HCT116 (cell line): ENCODE measurements at regions not wholly inside any gene's neighbourhood (a gene's known extent, or its start where the extent isn't known, plus 50 kb on each side); places are given as distances from the start of the nearest gene placed in this dataset.

Experiments used
- ATAC-seq: fragments of 200-7000 bp; cut with Tn5 transposase; 2 replicates; pipeline ENCODE4 v1.9.1; 2020; ENCODE audit warnings: mild to moderate bottlenecking, moderate library complexity
- BruUV-seq: library from RNA; stranded (reverse); fragments of 400-500 nt; replicated peaks from 2 replicates; lab custom pipeline; 2021; lab: Mats Ljungman, UMichigan
- CTCF ChIA-PET: fragments of 300-600 bp; sonication (Branson Sonifier 250); formaldehyde crosslinking; loops from one replicate; lab custom pipeline; 2021; ENCODE audit warnings: antibody characterized with exemption; lab: Charles Lee
- POLR2A ChIA-PET: fragments of 300-600, 350-600 bp; sonication (Branson Sonifier 250); formaldehyde crosslinking; loops from one replicate; lab custom pipeline; 2021; ENCODE audit warnings: antibody characterized with exemption; lab: Charles Lee
- RAD21 ChIA-PET, 2 experiments: fragments of 300-600 bp; sonication (Branson Sonifier 250); formaldehyde crosslinking; loops; one replicate each; lab custom pipeline; 2023; ENCODE audit warnings: low total read pairs in 2 of 2; ENCODE audit not compliant: uncharacterized antibody in 2 of 2, unreplicated experiment in 2 of 2, low non-redundant PET in 1 of 2; lab: Charles Lee
- DNase-seq: peaks from one replicate; pipeline ENCODE4 v3.0.0-alpha.2; 2010; ENCODE audit warnings: low read depth, low spot score
- H2AFZ ChIP-seq: fragments of 200-600 bp; shearing (Covaris generic), sonication (generic); 2 replicates; pipeline ENCODE4 v1.6.1; 2017; ENCODE audit warnings: low read depth, mixed run types, mixed read lengths, antibody characterized with exemption, low read length; ENCODE audit not compliant: poor library complexity, severe bottlenecking
- H3K27ac ChIP-seq: 2 replicates; pipeline ENCODE4 v1.5.1; 2012; ENCODE audit warnings: low read depth, low read length
- H3K27me3 ChIP-seq: fragments of 200-600 bp; sonication (generic); 2 replicates; pipeline ENCODE4 v1.6.1; 2016; ENCODE audit warnings: mixed run types, low read length, mixed read lengths; ENCODE audit not compliant: insufficient read depth
- H3K36me3 ChIP-seq, 2 experiments: fragments of 200-500 bp in 1 of 2; fragments of 200-600 bp in 1 of 2; sonication (Bioruptor generic) in 1 of 2; sonication (generic) in 1 of 2; 2 replicates each; pipeline versions ENCODE4 v1.5.1 to v1.6.1; 2014 to 2016; ENCODE audit warnings: low read length in 2 of 2, inconsistent platforms in 1 of 2, mixed read lengths in 1 of 2, mixed run types in 1 of 2; ENCODE audit not compliant: insufficient read depth in 2 of 2, control insufficient read depth in 1 of 2
- H3K4me1 ChIP-seq, 2 experiments: fragments of 200-600 bp in 1 of 2; sonication (generic) in 1 of 2; 2 replicates each; pipeline versions ENCODE4 v1.5.1 to v1.6.1; 2012 to 2017; ENCODE audit warnings: low read length in 2 of 2, inconsistent platforms in 1 of 2, mild to moderate bottlenecking in 1 of 2, mixed read lengths in 1 of 2, mixed run types in 1 of 2, moderate library complexity in 1 of 2; ENCODE audit not compliant: insufficient read depth in 2 of 2, control insufficient read depth in 1 of 2
- H3K4me2 ChIP-seq: fragments of 200-600 bp; sonication (generic); 2 replicates; pipeline ENCODE4 v1.6.1; 2017; ENCODE audit warnings: mixed run types, low read length, mixed read lengths
- H3K4me3 ChIP-seq, 2 experiments: fragments of 200-600 bp in 1 of 2; sonication (generic) in 1 of 2; replicated peaks in 1 of 2; 2 replicates each; pipeline ENCODE4 v1.5.1; 2011 to 2016; ENCODE audit warnings: low read length in 2 of 2, control low read depth in 1 of 2, low read depth in 1 of 2, mild to moderate bottlenecking in 1 of 2, mixed read lengths in 1 of 2, mixed run types in 1 of 2
- H3K79me2 ChIP-seq: fragments of 200-600 bp; sonication (generic); 2 replicates; pipeline ENCODE4 v1.6.1; 2017; ENCODE audit warnings: mild to moderate bottlenecking, mixed run types, low read length, moderate library complexity, mixed read lengths; ENCODE audit not compliant: insufficient read depth
- H3K9ac ChIP-seq: fragments of 200-600 bp; sonication (generic); 2 replicates; pipeline ENCODE4 v1.6.1; 2016; ENCODE audit warnings: low read length, mixed read lengths
- H3K9me2 ChIP-seq: fragments of 200-600 bp; sonication (generic), shearing (Covaris generic); 2 replicates; pipeline ENCODE4 v1.6.1; 2017; ENCODE audit warnings: mixed run types, mild to moderate bottlenecking, moderate library complexity; ENCODE audit not compliant: insufficient read depth
- H3K9me3 ChIP-seq, 2 experiments: fragments of 200-500 bp in 1 of 2; fragments of 200-600 bp in 1 of 2; sonication (Bioruptor generic) in 1 of 2; sonication (generic) in 1 of 2; 2 replicates each; pipeline ENCODE4 v1.6.1; 2014 to 2017; ENCODE audit warnings: low read length in 2 of 2, mixed read lengths in 2 of 2, inconsistent platforms in 1 of 2, low read depth in 1 of 2, mild to moderate bottlenecking in 1 of 2, mixed run types in 1 of 2, moderate library complexity in 1 of 2; ENCODE audit not compliant: control insufficient read depth in 1 of 2, insufficient read depth in 1 of 2
- H4K20me1 ChIP-seq: fragments of 200-600 bp; sonication (generic), shearing (Covaris generic); 2 replicates; pipeline ENCODE4 v1.6.1; 2017; ENCODE audit warnings: mixed run types, mild to moderate bottlenecking, moderate library complexity; ENCODE audit not compliant: insufficient read depth
- CEBPB ChIP-seq: IDR thresholded peaks from 2 replicates; pipeline ENCODE4 v1.6.1; 2012; ENCODE audit warnings: low read depth
- ELF1 ChIP-seq: IDR thresholded peaks from 2 replicates; pipeline ENCODE4 v1.6.1; 2012; ENCODE audit warnings: low read depth, borderline replicate concordance
- FOSL1 ChIP-seq: IDR thresholded peaks from 2 replicates; pipeline ENCODE4 v1.6.1; 2012; ENCODE audit warnings: low read depth
- JUND ChIP-seq: IDR thresholded peaks from 2 replicates; pipeline ENCODE4 v1.6.1; 2012
- POLR2A ChIP-seq: IDR thresholded peaks from 2 replicates; pipeline ENCODE4 v1.7.0; 2011; ENCODE audit warnings: borderline replicate concordance; ENCODE audit not compliant: insufficient read depth, insufficient read length; ENCODE audit errors: extremely low read depth
- POLR2AphosphoS5 ChIP-seq: IDR thresholded peaks from 2 replicates; pipeline ENCODE4 v1.6.1; 2011; ENCODE audit warnings: mild to moderate bottlenecking, low read depth, low read length, moderate library complexity
- SP1 ChIP-seq: IDR thresholded peaks from 2 replicates; pipeline ENCODE4 v1.6.1; 2012; ENCODE audit warnings: low read depth
- TCF7L2 ChIP-seq: IDR thresholded peaks from 2 replicates; pipeline ENCODE4 v1.7.0; 2011; ENCODE audit warnings: borderline replicate concordance, inconsistent platforms; ENCODE audit not compliant: insufficient read depth, insufficient read length; ENCODE audit errors: extremely low read depth
- ZNF274 ChIP-seq: fragments of 200-500 bp; sonication (Bioruptor generic); IDR thresholded peaks from 2 replicates; pipeline ENCODE4 v1.6.1; 2014; ENCODE audit warnings: mild to moderate bottlenecking, low read depth, low read length, inconsistent platforms
- intact Hi-C: fragments of 100-400 bp; cut with micrococcal nuclease; formaldehyde crosslinking; loops from 2 replicates; pipeline ENCODE4 v1.10.0; 2022
- TF ChIP-seq, protein P1 (sequence below): IDR thresholded peaks from 2 replicates; pipeline ENCODE4 v1.6.1; 2012
- TF ChIP-seq, protein P2 (sequence below): IDR thresholded peaks from 2 replicates; pipeline ENCODE4 v1.6.1; 2012
- TF ChIP-seq, protein P3 (sequence below), 3 experiments: fragments of 200-600 bp in 1 of 3; sonication (generic) in 1 of 3; IDR thresholded peaks in 2 of 3; conservative IDR thresholded peaks in 1 of 3; 2 replicates each; pipeline ENCODE4 v1.5.1; 2012 to 2017; ENCODE audit warnings: low read depth in 2 of 3, low read length in 2 of 3, antibody characterized with exemption in 1 of 3, borderline replicate concordance in 1 of 3, control low read depth in 1 of 3, mild to moderate bottlenecking in 1 of 3, mixed read lengths in 1 of 3, mixed run types in 1 of 3, moderate library complexity in 1 of 3; ENCODE audit not compliant: insufficient read depth in 1 of 3
- TF ChIP-seq, protein P4 (sequence below): IDR thresholded peaks from 2 replicates; pipeline ENCODE4 v1.6.1; 2011; ENCODE audit warnings: mild to moderate bottlenecking, low read length, moderate library complexity; ENCODE audit not compliant: insufficient replicate concordance; ENCODE audit errors: extremely low read depth

DNA sequence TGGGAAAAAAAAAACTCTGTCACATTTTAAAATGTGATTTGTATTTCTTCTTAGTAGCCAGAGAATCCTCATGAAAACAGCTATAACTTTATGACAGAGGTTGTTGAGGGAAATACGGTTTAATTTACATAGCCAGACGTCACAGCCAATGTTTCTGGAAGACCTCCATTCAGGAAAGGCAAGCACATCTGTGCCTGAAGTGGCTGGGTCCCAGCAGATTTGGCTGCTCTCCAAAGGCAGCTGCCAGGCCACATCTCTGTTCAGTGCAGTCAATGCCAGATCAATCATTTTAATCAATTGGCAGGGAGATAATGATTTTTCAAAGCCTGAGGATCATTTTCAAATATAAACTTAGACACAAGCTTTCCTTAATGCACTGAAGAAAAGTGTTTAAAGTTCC is 86.5 kb upstream of the ZIC3 start:
- no peak for DNase-seq
- H2AFZ ChIP-seq, result no peak overlapping the region
- H4K20me1 ChIP-seq, result no peaks in the 10 kb centered on the region
- no peak overlapping the region for H3K27ac ChIP-seq
- TF ChIP-seq POLR2A (no peak), TCF7L2 (no peak), JUND (no peak), CEBPB (no peak), SP1 (no peak), POLR2AphosphoS5 (no peak), ZNF274 (no peak), FOSL1 (no peak)
- TF ChIP-seq, protein P1, sequence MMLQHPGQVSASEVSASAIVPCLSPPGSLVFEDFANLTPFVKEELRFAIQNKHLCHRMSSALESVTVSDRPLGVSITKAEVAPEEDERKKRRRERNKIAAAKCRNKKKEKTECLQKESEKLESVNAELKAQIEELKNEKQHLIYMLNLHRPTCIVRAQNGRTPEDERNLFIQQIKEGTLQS, result no peak
- TF ChIP-seq, protein P2, sequence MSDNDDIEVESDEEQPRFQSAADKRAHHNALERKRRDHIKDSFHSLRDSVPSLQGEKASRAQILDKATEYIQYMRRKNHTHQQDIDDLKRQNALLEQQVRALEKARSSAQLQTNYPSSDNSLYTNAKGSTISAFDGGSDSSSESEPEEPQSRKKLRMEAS, result no peak
- TF ChIP-seq, all 23 proteins: peak for 0
- no peak overlapping the region for H3K4me2 ChIP-seq
- H3K4me3 ChIP-seq, result no peak overlapping the region
- no peaks in the 10 kb centered on the region for H3K9me3 ChIP-seq
- no peaks in the 10 kb centered on the region for H3K79me2 ChIP-seq
- H3K27me3 ChIP-seq, result no peaks in the 10 kb centered on the region
- no peaks in the 10 kb centered on the region for H3K4me1 ChIP-seq
- ATAC-seq, result no peak
- BruUV-seq, result no TSS peak
- no peak overlapping the region for H3K9ac ChIP-seq
- RAD21 ChIA-PET, result no interaction called here
- H3K36me3 ChIP-seq, result no peaks in the 10 kb centered on the region
- CTCF ChIA-PET, result no interaction called here
- intact Hi-C loops, result no loop called here
- POLR2A ChIA-PET, result no interaction called here
- H3K9me2 ChIP-seq, result no peaks in the 10 kb centered on the region

DNA sequence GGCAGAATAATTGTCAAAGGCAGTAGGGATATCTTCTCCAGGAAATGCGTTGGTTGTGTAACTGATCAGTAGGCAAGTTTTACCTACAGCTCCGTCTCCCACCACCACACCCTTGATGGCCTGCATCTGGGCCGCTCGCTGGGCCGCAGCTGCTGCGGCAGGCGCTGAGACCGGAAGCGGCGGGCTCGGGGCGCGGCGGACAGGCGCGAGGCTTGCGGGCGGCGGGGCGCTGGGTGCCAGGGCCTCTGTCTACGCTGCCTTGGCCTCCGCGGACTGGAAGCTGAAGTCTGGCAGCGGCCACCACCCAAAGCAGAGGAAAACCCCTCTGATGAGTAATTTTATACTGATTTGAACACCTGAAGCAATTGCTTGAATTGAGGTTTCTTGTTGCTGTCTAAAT is 124.2 kb upstream of the ZIC3 start:
- DNase-seq (no peak), ATAC-seq (no peak)
- H3K27ac ChIP-seq, result no peak overlapping the region
- ChIA-PET POLR2A (no interaction called here), RAD21 (no interaction called here), CTCF (no interaction called here)
- no peaks in the 10 kb centered on the region for H3K27me3 ChIP-seq
- H3K4me3 ChIP-seq, result no peak overlapping the region
- no TSS peak for BruUV-seq
- H3K79me2 ChIP-seq, result no peaks in the 10 kb centered on the region
- H3K4me2 ChIP-seq, result no peak overlapping the region
- H3K9me3 ChIP-seq, result no peaks in the 10 kb centered on the region
- H4K20me1 ChIP-seq, result no peaks in the 10 kb centered on the region
- no peaks in the 10 kb centered on the region for H3K4me1 ChIP-seq
- H3K9me2 ChIP-seq, result no peaks in the 10 kb centered on the region
- no peak overlapping the region for H2AFZ ChIP-seq
- intact Hi-C loops, result no loop called here
- no peaks in the 10 kb centered on the region for H3K36me3 ChIP-seq
- no peak overlapping the region for H3K9ac ChIP-seq
- TF ChIP-seq POLR2A (no peak), FOSL1 (no peak), SP1 (no peak), ZNF274 (no peak), CEBPB (no peak), ELF1 (no peak)
- TF ChIP-seq, protein P1, result no peak
- TF ChIP-seq, protein P3, sequence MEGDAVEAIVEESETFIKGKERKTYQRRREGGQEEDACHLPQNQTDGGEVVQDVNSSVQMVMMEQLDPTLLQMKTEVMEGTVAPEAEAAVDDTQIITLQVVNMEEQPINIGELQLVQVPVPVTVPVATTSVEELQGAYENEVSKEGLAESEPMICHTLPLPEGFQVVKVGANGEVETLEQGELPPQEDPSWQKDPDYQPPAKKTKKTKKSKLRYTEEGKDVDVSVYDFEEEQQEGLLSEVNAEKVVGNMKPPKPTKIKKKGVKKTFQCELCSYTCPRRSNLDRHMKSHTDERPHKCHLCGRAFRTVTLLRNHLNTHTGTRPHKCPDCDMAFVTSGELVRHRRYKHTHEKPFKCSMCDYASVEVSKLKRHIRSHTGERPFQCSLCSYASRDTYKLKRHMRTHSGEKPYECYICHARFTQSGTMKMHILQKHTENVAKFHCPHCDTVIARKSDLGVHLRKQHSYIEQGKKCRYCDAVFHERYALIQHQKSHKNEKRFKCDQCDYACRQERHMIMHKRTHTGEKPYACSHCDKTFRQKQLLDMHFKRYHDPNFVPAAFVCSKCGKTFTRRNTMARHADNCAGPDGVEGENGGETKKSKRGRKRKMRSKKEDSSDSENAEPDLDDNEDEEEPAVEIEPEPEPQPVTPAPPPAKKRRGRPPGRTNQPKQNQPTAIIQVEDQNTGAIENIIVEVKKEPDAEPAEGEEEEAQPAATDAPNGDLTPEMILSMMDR (IDR thresholded peaks at IDR 0.05 in 2 of 3, conservative IDR thresholded peaks at IDR 0.05 in 1 of 3; ENCODE audit: borderline replicate concordance in 1 of 3, insufficient read depth in 1 of 3, low read depth in 2 of 3, low read length in 2 of 3), result no peak
- TF ChIP-seq, protein P4, sequence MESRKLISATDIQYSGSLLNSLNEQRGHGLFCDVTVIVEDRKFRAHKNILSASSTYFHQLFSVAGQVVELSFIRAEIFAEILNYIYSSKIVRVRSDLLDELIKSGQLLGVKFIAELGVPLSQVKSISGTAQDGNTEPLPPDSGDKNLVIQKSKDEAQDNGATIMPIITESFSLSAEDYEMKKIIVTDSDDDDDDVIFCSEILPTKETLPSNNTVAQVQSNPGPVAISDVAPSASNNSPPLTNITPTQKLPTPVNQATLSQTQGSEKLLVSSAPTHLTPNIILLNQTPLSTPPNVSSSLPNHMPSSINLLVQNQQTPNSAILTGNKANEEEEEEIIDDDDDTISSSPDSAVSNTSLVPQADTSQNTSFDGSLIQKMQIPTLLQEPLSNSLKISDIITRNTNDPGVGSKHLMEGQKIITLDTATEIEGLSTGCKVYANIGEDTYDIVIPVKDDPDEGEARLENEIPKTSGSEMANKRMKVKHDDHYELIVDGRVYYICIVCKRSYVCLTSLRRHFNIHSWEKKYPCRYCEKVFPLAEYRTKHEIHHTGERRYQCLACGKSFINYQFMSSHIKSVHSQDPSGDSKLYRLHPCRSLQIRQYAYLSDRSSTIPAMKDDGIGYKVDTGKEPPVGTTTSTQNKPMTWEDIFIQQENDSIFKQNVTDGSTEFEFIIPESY, result no peak
